A549 (cell line): ENCODE measurements at regions not wholly inside any gene's neighbourhood (a gene's known extent, or its start where the extent isn't known, plus 50 kb on each side); places are given as distances from the start of the nearest gene placed in this dataset.

Source experiments
- ATAC-seq, 2 experiments: fragments of 200-7000 bp in 1 of 2; fragments of >200 bp in 1 of 2; cut with Nextera tagmentation in 1 of 2; cut with Tn5 transposase in 1 of 2; 3 replicates each; pipeline versions ENCODE4 v1.8.0 to v1.9.1; 2018 to 2020; ENCODE audit warnings: mild to moderate bottlenecking in 1 of 2, moderate library complexity in 1 of 2
- CTCF ChIA-PET: fragments of 300-600 bp; sonication (Branson Sonifier 250); formaldehyde crosslinking; extraction: SDS; loops from one replicate; lab custom pipeline; 2021; ENCODE audit warnings: antibody characterized with exemption, inconsistent platforms; lab: Yijun Ruan, JAX
- POLR2A ChIA-PET: fragments of 350-600 bp; formaldehyde crosslinking; extraction: SDS; loops from one replicate; lab custom pipeline; 2021; ENCODE audit warnings: antibody characterized with exemption, inconsistent platforms; lab: Yijun Ruan, JAX
- DNase-seq, 2 experiments: peaks; one replicate each; pipeline versions ENCODE4 v3.0.0 to v3.0.0-alpha.2; 2011 to 2016; ENCODE audit warnings: low read depth in 1 of 2, low spot score in 1 of 2
- FAIRE-seq: peaks from 2 replicates; lab custom pipeline; 2011; peaks lifted over from hg19 to GRCh38; lab: Jason Lieb, UNC
- H3K27ac ChIP-seq, 2 experiments: fragments of >200 bp; sonication (Bioruptor Twin); formaldehyde crosslinking; 3 replicates each; pipeline ENCODE4 v1.5.1; 2016 to 2017
- H3K4me1 ChIP-seq: fragments of >200 bp; sonication (Bioruptor Twin); formaldehyde crosslinking; 3 replicates; pipeline ENCODE4 v1.6.1; 2016
- H3K4me2 ChIP-seq: fragments of >200 bp; sonication (Bioruptor Twin); formaldehyde crosslinking; 3 replicates; pipeline ENCODE4 v1.6.1; 2016
- H3K4me3 ChIP-seq: fragments of >200 bp; sonication (Bioruptor Twin); formaldehyde crosslinking; 3 replicates; pipeline ENCODE4 v1.5.1; 2016
- H3K9me3 ChIP-seq: fragments of >200 bp; sonication (Bioruptor Twin); formaldehyde crosslinking; 3 replicates; pipeline ENCODE4 v1.6.1; 2016
- EHMT2 ChIP-seq: fragments of 200-600 bp; sonication (generic); IDR thresholded peaks from 2 replicates; pipeline ENCODE4 v1.6.1; 2016; ENCODE audit warnings: antibody characterized with exemption, low read depth, mild to moderate bottlenecking, moderate library complexity
- ELK1 ChIP-seq: fragments of 150-350 bp; IDR thresholded peaks from 2 replicates; pipeline ENCODE4 v1.6.1; 2014; ENCODE audit warnings: low read depth, mild to moderate bottlenecking, low read length
- FOSB ChIP-seq: fragments of 250-450 bp; sonication (Bioruptor Pico); IDR thresholded peaks from 2 replicates; pipeline ENCODE4 v1.5.0; 2020; ENCODE audit warnings: mild to moderate bottlenecking, moderate library complexity
- GATA3 ChIP-seq: IDR thresholded peaks from 2 replicates; pipeline ENCODE4 v1.6.1; 2012; ENCODE audit warnings: borderline replicate concordance
- HEYL ChIP-seq: fragments of 250-450 bp; sonication (Bioruptor Pico); IDR thresholded peaks from 2 replicates; pipeline ENCODE4 v1.8.0; 2021; ENCODE audit warnings: mild to moderate bottlenecking, moderate library complexity
- JUNB ChIP-seq: fragments of >200 bp; sonication (Bioruptor Twin); formaldehyde crosslinking; IDR thresholded peaks from 2 replicates; pipeline ENCODE4 v1.6.1; 2016
- MAFK ChIP-seq: fragments of 450-650 bp; IDR thresholded peaks from 2 replicates; pipeline ENCODE4 v1.6.1; 2014; ENCODE audit not compliant: partially characterized antibody
- NFE2L2 ChIP-seq: fragments of 150-350 bp; conservative IDR thresholded peaks from 2 replicates; pipeline ENCODE4 v1.6.1; 2014; ENCODE audit warnings: low read length
- RAD21 ChIP-seq, 2 experiments: fragments of >200 bp in 1 of 2; sonication (Bioruptor Twin) in 1 of 2; formaldehyde crosslinking in 1 of 2; IDR thresholded peaks in 1 of 2; conservative IDR thresholded peaks in 1 of 2; 2 replicates in 1 of 2; 3 replicates in 1 of 2; pipeline ENCODE4 v1.6.1; 2012 to 2018; ENCODE audit warnings: inconsistent platforms in 1 of 2
- RARB ChIP-seq: fragments of 250-450 bp; sonication (Bioruptor Pico); IDR thresholded peaks from 2 replicates; pipeline ENCODE4 v1.8.0; 2021; ENCODE audit warnings: mild to moderate bottlenecking, moderate library complexity
- RFX5 ChIP-seq: fragments of 450-650 bp; IDR thresholded peaks from 2 replicates; pipeline ENCODE4 v1.7.1; 2014; ENCODE audit warnings: antibody characterized with exemption, mild to moderate bottlenecking, moderate library complexity
- SREBF2 ChIP-seq: fragments of 450-650 bp; IDR thresholded peaks from 2 replicates; pipeline ENCODE4 v1.6.1; 2014; ENCODE audit warnings: mild to moderate bottlenecking, moderate library complexity
- ZSCAN20 ChIP-seq: fragments of 250-450 bp; sonication (Bioruptor Pico); IDR thresholded peaks from 2 replicates; pipeline ENCODE4 v1.8.0; 2022; ENCODE audit warnings: mild to moderate bottlenecking, moderate library complexity
- WGBS: methylation state at CpG from one replicate; pipeline ENCODE4 v1.1.6; 2017; ENCODE audit errors: missing lambda C conversion rate; 5-methylcytosine and 5-hydroxymethylcytosine counted together
- TF ChIP-seq, protein P1 (sequence below): fragments of 450-650 bp; IDR thresholded peaks from 2 replicates; pipeline ENCODE4 v1.6.1; 2014; ENCODE audit warnings: antibody characterized with exemption
- TF ChIP-seq, protein P2 (sequence below): IDR thresholded peaks from 2 replicates; pipeline ENCODE4 v1.6.1; 2012

DNA sequence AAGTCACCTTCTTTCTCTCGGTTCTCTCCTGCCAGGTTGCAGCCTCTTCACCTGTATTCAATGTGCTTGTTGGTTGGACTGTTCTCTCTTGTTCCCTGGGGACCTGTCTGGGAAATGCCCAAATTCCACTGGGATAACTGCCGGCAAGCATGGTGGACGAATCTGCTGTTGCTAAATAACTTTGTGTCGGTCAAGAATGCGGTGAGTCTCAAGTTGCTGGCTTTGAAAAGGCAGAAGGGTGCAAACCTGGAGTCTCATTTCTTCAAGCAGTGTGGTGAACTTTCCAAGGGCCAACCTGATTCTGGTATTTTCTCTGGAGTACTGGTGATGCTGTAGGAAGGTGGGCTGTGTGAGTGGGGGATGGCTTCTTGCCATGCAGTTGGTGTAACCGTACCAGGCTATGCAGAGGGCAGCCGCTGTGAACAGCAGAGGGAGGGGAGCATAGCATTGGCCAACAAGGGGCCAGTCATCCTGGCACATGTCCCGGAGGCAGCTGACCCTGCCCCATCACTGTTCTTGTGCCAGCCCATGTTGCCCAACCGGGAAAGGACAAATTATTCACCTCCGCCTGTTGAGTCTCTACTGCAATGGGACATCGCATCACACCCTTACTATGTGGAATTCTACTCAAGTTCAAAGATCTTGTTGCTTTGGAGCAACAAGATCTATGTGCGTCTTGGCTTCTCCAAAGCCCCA, 88.1 kb upstream of the SEC11C start (continued):
- TF ChIP-seq, protein P1, sequence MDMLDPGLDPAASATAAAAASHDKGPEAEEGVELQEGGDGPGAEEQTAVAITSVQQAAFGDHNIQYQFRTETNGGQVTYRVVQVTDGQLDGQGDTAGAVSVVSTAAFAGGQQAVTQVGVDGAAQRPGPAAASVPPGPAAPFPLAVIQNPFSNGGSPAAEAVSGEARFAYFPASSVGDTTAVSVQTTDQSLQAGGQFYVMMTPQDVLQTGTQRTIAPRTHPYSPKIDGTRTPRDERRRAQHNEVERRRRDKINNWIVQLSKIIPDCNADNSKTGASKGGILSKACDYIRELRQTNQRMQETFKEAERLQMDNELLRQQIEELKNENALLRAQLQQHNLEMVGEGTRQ: no peak
- no peak for TF ChIP-seq HEYL (CRISPR knock-in tag)

DNA sequence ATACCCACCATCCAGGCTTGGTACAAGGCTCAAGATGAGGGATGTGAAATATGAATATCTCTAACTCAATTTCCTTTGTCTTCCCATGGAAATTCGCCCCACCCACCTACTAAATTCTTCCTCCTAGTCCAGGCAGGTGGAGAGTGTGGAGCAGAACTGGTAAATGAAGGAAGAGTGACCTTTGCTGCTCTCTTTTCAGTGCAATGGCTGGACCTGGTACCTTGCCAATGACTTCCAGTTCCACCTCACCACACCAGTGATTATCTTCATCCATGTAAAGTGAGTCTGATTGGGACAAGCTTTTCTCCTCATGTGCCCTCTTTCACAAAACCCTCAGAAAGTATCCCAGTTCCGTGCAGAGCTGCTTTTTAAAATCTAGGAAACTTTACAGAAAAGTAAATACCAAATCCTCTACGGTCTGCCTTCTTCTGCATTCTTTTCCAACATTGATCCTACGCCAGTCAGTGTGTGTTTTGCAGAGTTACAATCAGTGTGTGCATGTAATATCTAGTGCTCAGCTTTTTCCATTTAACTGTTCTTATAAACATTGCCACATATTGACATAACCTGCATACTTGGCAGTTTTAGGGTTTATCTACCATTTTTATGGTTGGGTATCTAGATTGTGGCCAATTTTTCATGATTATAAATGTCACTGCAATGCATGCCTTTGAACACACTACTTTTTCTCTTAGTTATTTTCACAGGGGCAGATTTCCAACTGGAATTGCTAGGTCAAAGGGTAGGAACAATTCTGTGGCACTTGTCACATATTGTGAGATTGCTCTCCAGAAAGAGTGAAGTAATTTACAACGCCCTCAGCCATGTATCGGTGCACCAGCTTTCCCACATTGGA, 86.5 kb upstream of the SEC11C start:
- no peak for TF ChIP-seq RFX5
- peak; percentile 20 for TF ChIP-seq MAFK
- no peak for TF ChIP-seq NFE2L2
- no peak for TF ChIP-seq ZSCAN20 (CRISPR knock-in tag)
- TF ChIP-seq, protein P2, sequence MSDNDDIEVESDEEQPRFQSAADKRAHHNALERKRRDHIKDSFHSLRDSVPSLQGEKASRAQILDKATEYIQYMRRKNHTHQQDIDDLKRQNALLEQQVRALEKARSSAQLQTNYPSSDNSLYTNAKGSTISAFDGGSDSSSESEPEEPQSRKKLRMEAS: no peak
- TF ChIP-seq EHMT2: no peak
- Histone ChIP-seq H3K9me3 (no peaks in the 10 kb centered on the region), H3K4me3 (no peak overlapping the region), H3K4me1 (peaks cover 28% of the 10 kb centered on the region), H3K27ac (peak overlapping the region in 1 of 2 experiments; percentile 37; a peak in 2 of 6 replicates), H3K4me2 (no peak overlapping the region)
- 76% methylated on average over 6 of the region's 6 CpGs for WGBS
- ATAC-seq (no peak), FAIRE-seq (no peak), DNase-seq (no peak)
- POLR2A ChIA-PET: no interaction called here
- CTCF ChIA-PET: interaction anchor here (0.7 kb wide), 1 partner anchor 280 kb away, joined by 3 read pairs; no protein-coding TSS in a partner anchor

- ChIA-PET CTCF (interaction anchor here (1.2 kb wide), 1 partner anchor 274 kb away, joined by 3 read pairs; no protein-coding TSS in a partner anchor), POLR2A (no interaction called here)
- 68% methylated on average over 7 of the region's 7 CpGs for WGBS
- FAIRE-seq (no peak), ATAC-seq (no peak), DNase-seq (no peak)
- H3K9me3 ChIP-seq: no peaks in the 10 kb centered on the region
- no peak overlapping the region; the same call in 2 of the 3 replicates for H3K4me2 ChIP-seq
- peaks cover 18% of the 10 kb centered on the region; the same call in 2 of the 3 replicates for H3K4me1 ChIP-seq
- peak overlapping the region; percentile 65 to 78; a peak in 5 of 6 replicates for H3K27ac ChIP-seq
- H3K4me3 ChIP-seq: no peak overlapping the region
- TF ChIP-seq GATA3 (peak; percentile 61), ELK1 (no peak), JUNB (no peak), FOSB (CRISPR knock-in tag) (no peak), SREBF2 (no peak)
Observed at GRCh38 chr18:59054496-59055287, 85.0 kb upstream of the SEC11C start.

DNA sequence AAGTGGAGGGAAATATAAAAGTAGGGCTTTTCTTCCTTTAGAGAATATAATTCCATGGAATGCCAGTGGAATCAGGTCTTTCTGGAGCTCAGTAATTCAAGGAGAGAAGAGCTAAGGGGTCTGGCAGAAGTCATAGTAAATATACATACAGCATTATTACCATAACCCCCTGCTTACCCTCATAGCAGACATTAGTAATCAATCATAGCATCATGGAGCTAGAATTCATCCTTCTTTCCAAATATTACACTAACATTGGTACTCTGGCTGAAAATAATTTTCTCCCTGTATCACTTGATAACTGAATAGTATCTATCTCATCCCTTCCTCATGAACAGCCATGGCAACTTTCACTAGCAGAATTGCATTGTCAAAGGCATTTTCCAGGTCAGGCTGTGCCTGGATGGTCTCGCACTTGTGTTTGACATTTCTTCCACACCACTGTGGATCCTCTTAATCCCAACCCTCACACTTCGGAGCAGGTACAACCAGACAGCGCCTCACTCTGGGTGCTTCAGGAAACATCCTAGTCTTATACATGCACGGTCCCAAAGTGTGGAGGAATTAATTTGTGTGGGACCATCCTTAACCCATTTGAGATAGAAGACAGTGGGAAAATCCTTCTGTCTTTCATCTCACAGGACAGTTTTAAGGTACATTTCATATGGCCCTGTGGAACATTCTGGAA, 84.2 kb upstream of the SEC11C start:
- peak in 1 of 2 experiments; percentile 51; a peak in 2 of 6 replicates for ATAC-seq
- Histone ChIP-seq H3K9me3 (no peaks in the 10 kb centered on the region), H3K4me3 (no peak overlapping the region), H3K4me1 (peaks cover 16% of the 10 kb centered on the region; the same call in 2 of the 3 replicates), H3K4me2 (no peak overlapping the region; the same call in 2 of the 3 replicates), H3K27ac (peak overlapping the region; percentile 65 to 78; a peak in 5 of 6 replicates)
- WGBS: 91% methylated on average over 4 of the region's 4 CpGs
- TF ChIP-seq RARB (CRISPR knock-in tag): no peak
- TF ChIP-seq RAD21 (conservative IDR thresholded peaks at IDR 0.05 in 1 of 2, IDR thresholded peaks at IDR 0.05 in 1 of 2): peak in 1 of 2 experiments; percentile 39; a peak in 2 of 5 replicates
- POLR2A ChIA-PET: no interaction called here
- DNase-seq: peak in 1 of 2 experiments; percentile 38
- CTCF ChIA-PET: interaction anchor here (1.2 kb wide), 1 partner anchor 274 kb away, joined by 3 read pairs; no protein-coding TSS in a partner anchor
- FAIRE-seq: no peak
